ENCODE measurements at regions not wholly inside any gene's neighbourhood (a gene's known extent, or its start where the extent isn't known, plus 50 kb on each side); places are given as distances from the start of the nearest gene placed in this dataset.

- no peak for TF ChIP-seq MAX (IDR thresholded peaks at IDR 0.05)
- no peak for TF ChIP-seq CEBPB (IDR thresholded peaks at IDR 0.05)
Observed at GRCh38 chr2:14297906-14298305, 334.6 kb upstream of the LRATD1 start.

Data from Ishikawa (cell line).